Adrenal gland (tissue), 9 donors: ENCODE measurements at regions not wholly inside any gene's neighbourhood (a gene's known extent, or its start where the extent isn't known, plus 50 kb on each side); places are given as distances from the start of the nearest gene placed in this dataset.

ENCODE experiments used
- DNase-seq, 7 donors: peaks; one replicate each; pipeline ENCODE4 v3.0.0-alpha.2; 2019 to 2020
- H3K27ac ChIP-seq, 5 donors: fragments of 200-600 bp; sonication (generic) in 4 of 5; 1 replicate in 3 of 5; 2 replicates in 2 of 5; pipeline versions ENCODE4 v1.5.1 to v1.8.0; 2016 to 2020; ENCODE audit warnings: mild to moderate bottlenecking in 1 of 5
- H3K27me3 ChIP-seq: fragments of 200-600 bp; 2 replicates; pipeline ENCODE4 v1.8.0; 2021
- H3K36me3 ChIP-seq, 2 donors: fragments of 200-600 bp; replicated peaks in 1 of 2; 1 replicate in 1 of 2; 2 replicates in 1 of 2; pipeline versions ENCODE4 v1.5.1 to v1.8.0; 2018 to 2022
- H3K4me1 ChIP-seq, 2 donors: fragments of 200-600 bp; replicated peaks in 1 of 2; 1 replicate in 1 of 2; 2 replicates in 1 of 2; pipeline versions ENCODE4 v1.5.1 to v1.8.0; 2018 to 2021
- H3K4me3 ChIP-seq, 4 donors: fragments of 200-600 bp; sonication (generic) in 3 of 4; one replicate each; pipeline ENCODE4 v1.5.1; 2016 to 2018
- H3K9me3 ChIP-seq, 3 donors: fragments of 200-600 bp; sonication (generic) in 1 of 3; replicated peaks in 1 of 3; 1 replicate in 2 of 3; 2 replicates in 1 of 3; pipeline versions ENCODE4 v1.5.1 to v1.8.0; 2016 to 2021
- POLR2A ChIP-seq, 2 donors: fragments of 450-650 bp; IDR thresholded peaks; one replicate each; pipeline ENCODE4 v1.6.1; 2017; ENCODE audit warnings: antibody characterized with exemption in 2 of 2, mild to moderate bottlenecking in 2 of 2, moderate library complexity in 1 of 2
- WGBS, 4 donors: extraction: QIAGEN DNeasy Blood & Tissue Kit in 2 of 4; methylation state at CpG; one replicate each; pipeline versions ENCODE4 v1.1.5 to v1.1.7; 2013 to 2017; 5-methylcytosine and 5-hydroxymethylcytosine counted together
- intact Hi-C, 2 donors: fragments of 100-400 bp; cut with DNase I; formaldehyde crosslinking; loops; one replicate each; pipeline versions ENCODE4 v1.14.1 to v1.15.0; 2022 to 2023
- TF ChIP-seq, protein P1 (sequence below), 6 experiments: fragments of 450-650 bp in 4 of 6; fragments of 200-600 bp in 2 of 6; sonication (generic) in 1 of 6; IDR thresholded peaks; 1 replicate in 5 of 6; 2 replicates in 1 of 6; pipeline versions ENCODE4 v1.5.1 to v1.8.0; 2016 to 2021; ENCODE audit warnings: antibody characterized with exemption in 6 of 6, mild to moderate bottlenecking in 2 of 6, moderate library complexity in 1 of 6
- donor health status: healthy with polysubstance abuse.
- donor health status: Bipolar disorder and iron deficiency.
- donor health status: DM: yes; HTN: yes; CAD: no.
- donor health status: DM: no; HTN: no; CAD: no.
- donor health status: DM: no; HTN: no; CAD: no.

DNA sequence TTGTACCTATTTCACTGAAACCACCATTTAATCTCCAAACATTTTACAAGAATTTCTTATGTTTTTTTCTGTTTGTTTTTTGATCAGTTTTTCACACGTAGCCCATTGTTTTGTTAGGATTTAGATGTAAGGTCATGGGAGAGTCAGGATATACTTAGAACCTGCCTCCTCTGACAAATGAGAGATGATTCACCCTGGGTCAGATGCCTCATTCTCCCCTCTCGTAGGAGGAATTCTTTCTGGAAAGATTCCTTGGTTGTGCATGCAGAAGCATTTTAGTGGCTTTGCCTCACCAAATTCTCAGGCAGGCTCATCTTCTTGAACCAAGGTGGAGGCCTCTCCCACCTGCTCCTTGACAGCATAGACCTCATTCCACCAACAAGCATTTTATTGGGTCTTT lies 599.3 kb downstream of the SPRY1 start:
- TF ChIP-seq, protein P1, sequence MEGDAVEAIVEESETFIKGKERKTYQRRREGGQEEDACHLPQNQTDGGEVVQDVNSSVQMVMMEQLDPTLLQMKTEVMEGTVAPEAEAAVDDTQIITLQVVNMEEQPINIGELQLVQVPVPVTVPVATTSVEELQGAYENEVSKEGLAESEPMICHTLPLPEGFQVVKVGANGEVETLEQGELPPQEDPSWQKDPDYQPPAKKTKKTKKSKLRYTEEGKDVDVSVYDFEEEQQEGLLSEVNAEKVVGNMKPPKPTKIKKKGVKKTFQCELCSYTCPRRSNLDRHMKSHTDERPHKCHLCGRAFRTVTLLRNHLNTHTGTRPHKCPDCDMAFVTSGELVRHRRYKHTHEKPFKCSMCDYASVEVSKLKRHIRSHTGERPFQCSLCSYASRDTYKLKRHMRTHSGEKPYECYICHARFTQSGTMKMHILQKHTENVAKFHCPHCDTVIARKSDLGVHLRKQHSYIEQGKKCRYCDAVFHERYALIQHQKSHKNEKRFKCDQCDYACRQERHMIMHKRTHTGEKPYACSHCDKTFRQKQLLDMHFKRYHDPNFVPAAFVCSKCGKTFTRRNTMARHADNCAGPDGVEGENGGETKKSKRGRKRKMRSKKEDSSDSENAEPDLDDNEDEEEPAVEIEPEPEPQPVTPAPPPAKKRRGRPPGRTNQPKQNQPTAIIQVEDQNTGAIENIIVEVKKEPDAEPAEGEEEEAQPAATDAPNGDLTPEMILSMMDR (IDR thresholded peaks at IDR 0.05): no peak
- TF ChIP-seq POLR2A (IDR thresholded peaks at IDR 0.05): no peak
- DNase-seq: peak in 1 of 7 donors; percentile 22
- 15 to 31% (median 22%) methylated on average over 2 of the region's 2 CpGs for WGBS, 4 donors
- Histone ChIP-seq H3K4me3 (no peak overlapping the region), H3K27me3 (no peaks in the 10 kb centered on the region), H3K36me3 (no peaks in the 10 kb centered on the region), H3K4me1 (no peaks in the 10 kb centered on the region), H3K9me3 (no peaks in the 10 kb centered on the region), H3K27ac (no peak overlapping the region)
- intact Hi-C loops: no loop called here

DNA sequence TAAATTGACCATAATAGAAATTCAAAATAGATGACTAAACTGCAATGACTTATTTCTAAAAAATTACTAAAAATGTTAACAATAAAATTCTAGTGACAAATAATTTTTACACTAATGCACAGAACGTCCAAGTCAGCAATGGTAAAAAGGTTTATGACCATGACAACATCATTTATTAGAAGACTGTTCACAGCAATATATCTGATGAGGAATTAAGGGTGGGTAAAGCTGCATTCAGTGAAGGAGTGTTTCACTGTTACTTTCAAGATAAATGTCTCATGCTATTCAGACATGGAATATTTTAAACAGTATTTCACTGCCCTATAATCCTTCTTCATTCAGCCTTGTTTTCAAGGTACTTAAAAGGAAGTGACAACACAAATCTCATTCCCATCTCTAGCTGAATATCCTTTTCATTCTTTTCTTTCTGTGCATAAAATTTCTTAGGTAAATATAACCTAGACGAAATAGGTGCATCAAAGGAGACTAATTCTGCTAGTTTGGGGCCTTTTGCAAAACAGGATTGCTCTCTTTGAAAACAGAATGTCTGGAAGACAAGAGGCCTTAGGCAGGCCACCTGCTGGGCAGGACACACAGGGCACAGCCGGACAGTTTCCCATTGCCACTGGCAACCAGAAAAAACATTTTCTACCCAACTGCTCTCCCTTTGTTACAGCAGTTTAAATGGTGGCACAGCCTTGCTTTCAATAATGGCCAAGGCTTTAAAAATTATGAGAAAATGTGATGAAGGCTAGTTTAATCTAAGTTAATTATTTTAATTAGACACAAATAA lies 600.3 kb downstream of the SPRY1 start:
- Histone ChIP-seq H3K4me3 (no peak overlapping the region), H3K27ac (no peak overlapping the region), H3K36me3 (no peaks in the 10 kb centered on the region), H3K9me3 (no peaks in the 10 kb centered on the region), H3K27me3 (no peaks in the 10 kb centered on the region), H3K4me1 (no peaks in the 10 kb centered on the region)
- WGBS, 4 donors: 74 to 95% (median 79%) methylated on average over 3 of the region's 3 CpGs
- TF ChIP-seq, protein P1 (IDR thresholded peaks at IDR 0.05): no peak
- intact Hi-C loops: no loop called here
- no peak for DNase-seq

DNA sequence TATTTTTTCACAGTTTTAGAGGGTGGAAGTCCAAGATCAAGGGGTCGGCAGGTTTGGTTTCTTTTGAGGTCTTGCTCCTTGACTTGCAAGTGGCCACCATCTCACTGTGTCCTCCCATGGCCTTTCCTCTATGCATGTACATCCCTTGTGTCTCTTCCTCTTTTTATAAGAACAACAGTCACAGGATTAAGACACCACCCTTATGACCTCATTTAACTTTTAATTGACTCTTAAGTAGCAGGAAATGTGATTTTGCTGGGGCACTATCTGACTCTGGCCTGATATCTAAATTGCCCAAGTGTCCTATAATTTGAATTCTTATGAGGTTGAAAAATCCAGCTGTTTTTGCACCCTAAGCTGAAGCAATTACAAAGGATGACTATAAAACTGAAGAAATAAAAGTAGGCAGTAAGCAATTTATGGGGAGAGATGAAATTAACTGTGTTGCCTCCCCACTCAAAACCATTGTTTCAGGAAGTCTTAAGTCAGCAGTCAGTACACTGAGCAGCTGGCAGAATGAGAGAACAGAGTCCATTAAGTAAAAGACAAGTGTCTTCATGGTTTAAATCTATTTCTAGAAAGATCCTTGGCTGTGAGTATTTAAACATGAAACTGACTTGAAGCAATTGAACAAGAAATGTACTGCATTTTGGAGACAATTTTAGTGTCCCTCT lies 601.3 kb downstream of the SPRY1 start:
- TF ChIP-seq, protein P1 (IDR thresholded peaks at IDR 0.05): no peak
- TF ChIP-seq POLR2A (IDR thresholded peaks at IDR 0.05): no peak
- H3K4me3 ChIP-seq: no peak overlapping the region
- DNase-seq: peak in 1 of 7 donors; percentile 14
- WGBS, 4 donors: 24 to 86% (median 77%) methylated on average over 1 of the region's 1 CpG
- H3K27me3 ChIP-seq: no peaks in the 10 kb centered on the region
- H3K36me3 ChIP-seq: no peaks in the 10 kb centered on the region
- no peaks in the 10 kb centered on the region for H3K9me3 ChIP-seq
- H3K27ac ChIP-seq: no peak overlapping the region
- H3K4me1 ChIP-seq: no peaks in the 10 kb centered on the region
- intact Hi-C loops: no loop called here

DNA sequence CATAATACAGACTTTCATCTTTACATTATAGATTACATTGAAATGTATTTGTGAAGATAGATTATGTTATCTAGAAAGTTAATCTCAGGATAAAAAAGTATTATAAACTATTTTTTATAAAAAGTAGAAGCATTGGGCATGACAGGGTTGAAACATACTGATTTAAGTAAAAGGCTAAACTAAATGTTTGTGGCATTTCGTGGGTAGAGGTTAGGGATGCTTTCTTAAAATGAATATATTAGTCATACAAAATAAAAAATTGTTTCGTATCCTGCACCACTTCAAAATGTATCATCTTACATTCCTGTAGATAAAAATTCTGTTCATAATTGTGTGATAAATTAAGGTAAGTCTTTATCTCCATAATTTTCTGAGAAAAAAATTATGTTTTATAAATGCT lies 603.6 kb downstream of the SPRY1 start:
- WGBS, 4 donors: 43 to 68% (median 62%) methylated on average over 2 of the region's 2 CpGs
- no peak for DNase-seq
- Histone ChIP-seq H3K4me1 (no peaks in the 10 kb centered on the region), H3K27me3 (no peaks in the 10 kb centered on the region), H3K36me3 (no peaks in the 10 kb centered on the region), H3K27ac (no peak overlapping the region), H3K4me3 (no peak overlapping the region), H3K9me3 (no peaks in the 10 kb centered on the region)
- intact Hi-C loops: no loop called here
- TF ChIP-seq, protein P1 (IDR thresholded peaks at IDR 0.05): no peak
- no peak for TF ChIP-seq POLR2A (IDR thresholded peaks at IDR 0.05)
